Astrocyte of the cerebellum (primary cell): ENCODE measurements at regions not wholly inside any gene's neighbourhood (a gene's known extent, or its start where the extent isn't known, plus 50 kb on each side); places are given as distances from the start of the nearest gene placed in this dataset.

ENCODE experiments used
- DNase-seq: peaks from one replicate; pipeline ENCODE4 v3.0.0-alpha.2; 2011; ENCODE audit warnings: low read depth
- H3K4me3 ChIP-seq: 2 replicates; pipeline ENCODE4 v1.5.1; 2011; ENCODE audit warnings: mild to moderate bottlenecking, low read depth, low read length, moderate library complexity
- CTCF ChIP-seq: IDR thresholded peaks from 2 replicates; pipeline ENCODE4 v1.5.1; 2012; ENCODE audit warnings: low read length, low read depth, moderate library complexity, mild to moderate bottlenecking; ENCODE audit errors: missing control alignments
- in situ Hi-C: cut with HindIII; loops from 2 replicates; pipeline ENCODE4 v1.10.0; 2017; ENCODE audit warnings: low sequenced_read_pairs

- TF ChIP-seq CTCF, result no peak
- H3K4me3 ChIP-seq, result no peak overlapping the region
- DNase-seq, result no peak
- in situ Hi-C loops, result loop anchor here (25.0 kb wide), 1 partner anchor 867 kb away; no protein-coding TSS in a partner anchor
Measured at GRCh38 chr13:73704587-73704986, 429.6 kb downstream of the KLF12 start.

GRCh38 chr13:73703606-73704005, 430.6 kb downstream of the KLF12 start:
- DNase-seq, result no peak
- no peak for TF ChIP-seq CTCF
- H3K4me3 ChIP-seq, result no peak overlapping the region
- in situ Hi-C loops, result loop anchor here (25.0 kb wide), 1 partner anchor 866 kb away; no protein-coding TSS in a partner anchor

DNA sequence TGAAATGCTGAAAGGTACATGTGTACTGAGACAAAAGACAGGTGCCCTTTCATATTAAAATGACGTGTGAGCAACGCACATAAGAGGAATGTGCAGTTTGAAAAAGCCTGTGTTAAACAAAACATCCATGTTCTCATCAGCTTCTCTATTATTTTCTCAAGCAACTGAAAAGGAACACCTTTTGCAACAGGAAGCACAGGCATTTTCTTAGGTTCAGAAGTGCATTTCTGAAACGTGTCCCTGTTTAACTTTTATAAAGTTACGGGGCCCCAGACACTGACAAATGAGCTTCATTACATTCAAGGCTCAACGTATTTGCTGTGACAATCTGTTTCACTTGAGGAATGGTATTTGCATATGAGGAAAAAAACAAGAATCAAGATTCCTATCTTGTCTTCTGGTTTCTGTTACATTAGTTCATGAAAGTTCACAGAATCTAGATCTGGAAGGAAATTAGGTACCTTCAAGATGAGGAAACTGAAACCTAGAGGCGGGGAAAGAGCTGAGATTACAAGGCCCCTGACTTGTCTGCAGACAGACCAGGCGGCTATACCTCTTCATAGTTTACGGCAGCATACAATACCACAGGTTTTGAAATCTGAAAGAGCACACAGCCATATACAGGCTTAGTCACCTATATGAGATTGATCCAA, 431.7 kb downstream of the KLF12 start:
- H3K4me3 ChIP-seq, result no peak overlapping the region
- in situ Hi-C loops, result loop anchor here (25.0 kb wide), 1 partner anchor 865 kb away; no protein-coding TSS in a partner anchor
- no peak for DNase-seq
- no peak for TF ChIP-seq CTCF

- in situ Hi-C loops, result loop anchor here (25.0 kb wide), 1 partner anchor 864 kb away; no protein-coding TSS in a partner anchor
- DNase-seq, result no peak
Measured at GRCh38 chr13:73701160-73701559, 433.0 kb downstream of the KLF12 start.

GRCh38 chr13:73698859-73699258, 435.3 kb downstream of the KLF12 start:
- DNase-seq, result no peak
- TF ChIP-seq CTCF, result no peak
- no peak overlapping the region for H3K4me3 ChIP-seq
- in situ Hi-C loops, result no loop called here

More at GRCh38 chr13:73701160-73701559, 433.0 kb downstream of the KLF12 start:
- TF ChIP-seq CTCF, result no peak
- H3K4me3 ChIP-seq, result no peak overlapping the region

DNA sequence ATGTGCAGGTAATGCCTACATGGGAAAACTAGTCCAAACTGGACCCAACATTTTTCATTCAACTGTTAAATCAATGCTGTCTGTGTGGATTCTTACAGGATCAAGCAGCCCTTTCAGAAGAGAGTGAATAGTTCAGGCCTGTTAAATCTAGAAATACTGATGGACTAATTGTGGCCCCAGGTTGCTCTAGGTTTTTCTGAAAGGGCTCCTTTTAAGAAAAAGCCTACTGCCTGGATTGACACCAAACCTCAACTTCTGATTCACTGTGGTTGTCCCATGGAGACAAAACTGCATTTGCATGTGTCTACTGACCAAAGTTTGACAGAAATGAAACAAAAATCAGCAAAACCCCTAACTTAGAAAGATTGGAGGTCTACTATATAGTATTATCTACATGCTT, 437.0 kb downstream of the KLF12 start:
- no peak for TF ChIP-seq CTCF
- in situ Hi-C loops, result no loop called here
- DNase-seq, result no peak
- no peak overlapping the region for H3K4me3 ChIP-seq

GRCh38 chr13:73696713-73697112, 437.5 kb downstream of the KLF12 start:
- H3K4me3 ChIP-seq, result no peak overlapping the region
- in situ Hi-C loops, result no loop called here
- DNase-seq, result no peak
- no peak for TF ChIP-seq CTCF
